KMS-11 (cell line): ENCODE measurements at regions not wholly inside any gene's neighbourhood (a gene's known extent, or its start where the extent isn't known, plus 50 kb on each side); places are given as distances from the start of the nearest gene placed in this dataset.

Source experiments
- H2AFZ ChIP-seq: fragments of 200-600 bp; sonication (generic); 2 replicates; pipeline ENCODE4 v1.6.1; 2016; ENCODE audit warnings: antibody characterized with exemption, mixed run types, low read depth
- H3K27ac ChIP-seq: fragments of 200-600 bp; sonication (generic); 2 replicates; pipeline ENCODE4 v1.6.1; 2016; ENCODE audit warnings: mild to moderate bottlenecking, mixed run types
- H3K27me3 ChIP-seq: fragments of 200-600 bp; sonication (generic); 2 replicates; pipeline ENCODE4 v1.6.1; 2017; ENCODE audit warnings: mild to moderate bottlenecking, low read depth, mixed run types, moderate library complexity; ENCODE audit not compliant: insufficient read depth
- H3K36me3 ChIP-seq: fragments of 200-600 bp; sonication (generic); 2 replicates; pipeline ENCODE4 v1.6.1; 2017; ENCODE audit warnings: mild to moderate bottlenecking, mixed run types; ENCODE audit not compliant: insufficient read depth
- H3K4me1 ChIP-seq: fragments of 200-600 bp; sonication (generic); 2 replicates; pipeline ENCODE4 v1.6.1; 2016; ENCODE audit warnings: mild to moderate bottlenecking, low read depth, mixed run types; ENCODE audit not compliant: poor library complexity, severe bottlenecking
- H3K4me2 ChIP-seq: fragments of 200-600 bp; sonication (generic); 2 replicates; pipeline ENCODE4 v1.7.0; 2016; ENCODE audit warnings: mild to moderate bottlenecking, mixed run types
- H3K4me3 ChIP-seq: fragments of 200-600 bp; sonication (generic); IDR thresholded peaks from 2 replicates; pipeline ENCODE4 v1.6.1; 2017; ENCODE audit warnings: low read depth, low read length, mixed read lengths; ENCODE audit not compliant: insufficient read depth
- H3K79me2 ChIP-seq: fragments of 200-600 bp; sonication (generic); 2 replicates; pipeline ENCODE4 v1.6.1; 2016; ENCODE audit warnings: low read depth, mixed run types; ENCODE audit not compliant: insufficient read depth
- H3K9ac ChIP-seq: fragments of 200-600 bp; sonication (generic); 2 replicates; pipeline ENCODE4 v1.6.1; 2016; ENCODE audit warnings: mild to moderate bottlenecking, mixed run types
- H4K20me1 ChIP-seq: fragments of 200-600 bp; sonication (generic); 2 replicates; pipeline ENCODE4 v1.6.1; 2016; ENCODE audit warnings: mild to moderate bottlenecking, mixed run types; ENCODE audit not compliant: insufficient read depth
- CTCF ChIP-seq: fragments of 200-600 bp; sonication (generic); conservative IDR thresholded peaks from 2 replicates; pipeline ENCODE4 v1.6.1; 2017; ENCODE audit warnings: low read depth, mild to moderate bottlenecking, antibody characterized with exemption, low read length, moderate library complexity, mixed read lengths

GRCh38 chr6:849075-849506 lies 156.2 kb upstream of the EXOC2 start:
- H2AFZ ChIP-seq = no peak overlapping the region

GRCh38 chr6:845566-845965 lies 152.6 kb upstream of the EXOC2 start:
- H3K4me1 ChIP-seq = no peaks in the 10 kb centered on the region
- H3K36me3 ChIP-seq = no peaks in the 10 kb centered on the region
- TF ChIP-seq CTCF = no peak
- no peak overlapping the region for H2AFZ ChIP-seq
- H3K9ac ChIP-seq = no peak overlapping the region
- H3K4me2 ChIP-seq = no peak overlapping the region
- H3K4me3 ChIP-seq = no peak overlapping the region
- H3K79me2 ChIP-seq = no peaks in the 10 kb centered on the region
- no peak overlapping the region for H3K27ac ChIP-seq
- H4K20me1 ChIP-seq = no peaks in the 10 kb centered on the region
- no peaks in the 10 kb centered on the region for H3K27me3 ChIP-seq

More at GRCh38 chr6:849075-849506, 156.2 kb upstream of the EXOC2 start:
- H3K4me2 ChIP-seq = no peak overlapping the region
- H3K27ac ChIP-seq = no peak overlapping the region
- no peak overlapping the region for H3K9ac ChIP-seq
- no peaks in the 10 kb centered on the region for H3K36me3 ChIP-seq
- TF ChIP-seq CTCF = no peak
- H3K27me3 ChIP-seq = no peaks in the 10 kb centered on the region
- no peaks in the 10 kb centered on the region for H3K79me2 ChIP-seq
- H3K4me1 ChIP-seq = no peaks in the 10 kb centered on the region
- H3K4me3 ChIP-seq = no peak overlapping the region
- H4K20me1 ChIP-seq = no peaks in the 10 kb centered on the region

- H2AFZ ChIP-seq = no peak overlapping the region
- H3K27me3 ChIP-seq = no peaks in the 10 kb centered on the region
- no peak overlapping the region for H3K9ac ChIP-seq
- H3K27ac ChIP-seq = no peak overlapping the region
- no peak overlapping the region for H3K4me2 ChIP-seq
- no peak overlapping the region for H3K4me3 ChIP-seq
- TF ChIP-seq CTCF = no peak
- no peaks in the 10 kb centered on the region for H3K79me2 ChIP-seq
- no peaks in the 10 kb centered on the region for H3K4me1 ChIP-seq
- H4K20me1 ChIP-seq = no peaks in the 10 kb centered on the region
- H3K36me3 ChIP-seq = no peaks in the 10 kb centered on the region
These were observed 152.2 kb upstream of the EXOC2 start for GRCh38 chr6:845101-845500.

GRCh38 chr6:842141-842540 lies 149.2 kb upstream of the EXOC2 start:
- no peaks in the 10 kb centered on the region for H3K36me3 ChIP-seq
- no peak for TF ChIP-seq CTCF
- H2AFZ ChIP-seq = no peak overlapping the region
- H3K27ac ChIP-seq = no peak overlapping the region
- no peaks in the 10 kb centered on the region for H3K4me1 ChIP-seq
- no peak overlapping the region for H3K4me2 ChIP-seq
- no peaks in the 10 kb centered on the region for H4K20me1 ChIP-seq
- H3K9ac ChIP-seq = no peak overlapping the region
- no peaks in the 10 kb centered on the region for H3K79me2 ChIP-seq
- H3K27me3 ChIP-seq = no peaks in the 10 kb centered on the region
- H3K4me3 ChIP-seq = no peak overlapping the region
